HG03064 (cell line): ENCODE measurements at regions not wholly inside any gene's neighbourhood (a gene's known extent, or its start where the extent isn't known, plus 50 kb on each side); places are given as distances from the start of the nearest gene placed in this dataset.

Experiments
- ATAC-seq: cut with Tn5 transposase; IDR thresholded peaks from one replicate; pipeline ENCODE4 v1.9.1; 2021; ENCODE audit warnings: low read depth; ENCODE audit not compliant: unreplicated experiment

DNA sequence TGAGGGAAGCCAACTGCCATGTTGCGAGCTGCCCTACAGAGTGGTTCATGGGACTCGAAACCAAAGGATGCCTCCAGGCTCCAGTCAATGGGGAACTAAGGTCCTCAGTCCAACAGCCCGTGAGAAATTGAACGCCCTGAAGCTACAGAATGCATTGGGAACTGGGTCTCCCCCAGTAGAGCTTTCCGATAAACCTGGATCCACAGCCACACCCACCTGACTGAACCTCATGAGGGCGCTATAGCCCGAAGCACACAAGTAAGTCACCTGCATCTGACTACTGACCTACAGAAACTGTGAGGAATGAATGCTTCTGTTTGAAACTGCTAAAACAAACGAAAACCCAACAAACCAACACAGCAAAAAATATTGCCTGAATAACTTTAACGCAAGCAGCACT is 1297.7 kb downstream of the AACS start:
- no peak for ATAC-seq

DNA sequence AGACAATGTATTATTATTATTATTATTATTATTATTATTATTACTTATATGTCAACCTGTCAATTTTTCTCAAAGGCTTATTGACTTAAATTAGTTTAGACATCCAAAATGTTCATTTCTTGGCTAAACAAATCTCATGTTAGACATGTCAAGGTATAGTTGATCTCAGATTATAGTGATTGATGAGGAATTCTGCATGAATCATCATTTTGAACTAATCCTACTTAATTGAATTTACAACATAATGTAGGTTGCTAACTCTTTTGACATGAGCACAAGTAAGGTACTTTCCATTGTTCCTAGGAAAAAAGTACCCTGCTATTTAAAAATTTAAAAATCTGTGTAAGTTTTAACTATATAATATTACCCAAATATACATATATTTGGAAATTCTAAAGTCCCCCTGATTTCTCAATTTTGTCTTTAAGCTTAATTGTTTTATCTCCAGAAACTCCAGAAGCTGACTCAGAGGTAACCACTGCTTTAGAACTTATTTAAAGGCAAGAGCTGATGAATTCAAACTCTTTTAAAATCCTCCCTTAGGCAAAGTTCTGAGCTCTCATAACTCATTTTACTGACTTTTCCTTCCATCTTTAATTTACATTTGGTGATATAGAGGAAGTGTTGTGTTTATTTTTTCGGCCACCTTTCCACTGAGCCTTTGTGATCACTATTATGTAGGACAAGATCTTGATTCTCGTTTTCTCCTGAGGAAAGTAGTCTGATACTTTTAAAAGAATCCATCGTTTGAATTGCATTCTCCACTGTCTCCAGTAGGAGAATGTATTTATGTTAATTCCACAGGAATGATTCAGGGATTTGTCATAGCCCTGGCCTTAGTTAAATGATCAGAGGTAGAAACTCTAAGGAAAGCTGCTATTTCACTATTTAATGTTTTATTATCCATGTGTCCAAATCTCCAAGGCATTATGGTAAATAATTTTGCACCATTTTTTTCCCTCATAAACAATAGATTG is 1304.5 kb downstream of the AACS start:
- no peak for ATAC-seq

- no peak for ATAC-seq
These were observed 1318.3 kb downstream of the AACS start for GRCh38 chr12:126383506-126383905.

GRCh38 chr12:126384026-126384564 is 1318.9 kb downstream of the AACS start:
- ATAC-seq = no peak

- no peak for ATAC-seq
These were observed 1320.5 kb downstream of the AACS start for GRCh38 chr12:126385785-126386184.

DNA sequence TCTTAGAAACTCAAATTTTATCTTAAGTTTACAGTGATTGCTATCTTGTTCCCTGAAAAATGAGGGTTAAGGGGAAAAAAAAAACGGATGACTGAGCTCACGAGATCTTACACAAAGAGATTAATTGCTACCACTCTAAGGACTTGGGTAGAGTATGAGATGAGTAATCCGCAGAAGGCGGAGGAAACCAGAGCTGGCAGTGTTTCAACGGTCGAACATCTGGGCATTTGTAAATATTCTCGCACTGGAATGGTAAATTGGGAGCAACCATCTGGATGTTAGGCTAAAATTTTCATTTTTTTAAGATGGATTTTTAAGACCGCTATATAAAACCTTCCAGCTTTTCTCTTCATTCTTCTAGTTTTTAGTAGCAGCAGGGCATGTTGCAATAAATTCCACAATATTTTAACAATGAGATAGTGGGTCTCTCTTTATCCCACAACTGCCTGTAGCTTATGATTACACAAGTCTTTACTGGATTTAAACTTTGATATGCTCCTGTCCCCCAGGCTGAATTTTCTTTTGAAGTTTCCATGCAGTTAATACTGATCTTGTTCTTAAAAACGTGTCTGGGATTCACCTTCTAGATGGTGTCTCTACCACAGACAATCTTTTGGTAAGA is 1324.1 kb downstream of the AACS start:
- no peak for ATAC-seq

DNA sequence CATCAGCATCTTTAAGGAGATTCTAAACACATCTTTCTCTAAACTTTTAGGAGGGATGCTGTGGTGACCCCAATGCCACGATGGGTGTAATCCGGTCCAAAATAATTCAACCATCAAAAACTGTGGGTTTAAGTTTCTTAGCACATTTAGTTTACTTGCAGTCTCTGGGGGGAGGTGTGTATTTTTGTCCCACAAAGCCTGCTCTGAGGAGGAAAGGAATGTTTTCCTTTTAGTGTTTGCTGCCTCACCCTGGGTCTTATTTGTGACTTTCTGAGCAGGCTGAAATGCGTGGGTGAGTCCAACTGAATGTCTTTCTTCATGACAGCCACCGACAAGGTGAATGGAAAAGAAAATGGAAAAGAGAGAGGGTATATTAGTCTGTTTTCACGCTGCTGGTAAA is 1324.7 kb downstream of the AACS start:
- no peak for ATAC-seq

DNA sequence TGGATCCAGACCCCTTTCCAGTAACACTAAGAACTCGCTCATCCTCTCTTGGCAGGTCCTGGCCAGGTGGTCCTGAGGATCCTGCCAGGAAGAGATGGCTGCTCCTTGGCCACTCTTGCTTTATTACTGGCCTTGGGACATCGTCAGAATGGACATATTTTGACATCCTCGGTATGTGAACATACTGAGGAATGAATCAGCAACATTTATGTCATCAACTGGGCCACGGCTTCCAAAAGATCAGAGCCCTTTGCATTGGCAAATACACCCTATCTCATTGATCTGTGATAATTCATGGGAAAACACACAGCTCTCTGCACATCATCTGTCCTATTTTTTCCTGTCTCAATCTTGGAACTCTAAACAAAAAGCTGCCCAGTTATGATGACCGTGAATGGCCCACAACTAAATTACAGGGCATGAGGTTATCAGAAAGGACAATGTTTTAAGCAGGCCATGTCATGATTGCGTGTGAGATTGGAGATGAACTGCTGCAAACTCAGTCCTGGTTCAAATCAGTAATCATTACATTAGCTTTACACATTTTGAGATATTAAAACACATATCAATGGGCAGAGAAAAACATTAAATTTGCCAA is 1325.8 kb downstream of the AACS start:
- no peak for ATAC-seq

DNA sequence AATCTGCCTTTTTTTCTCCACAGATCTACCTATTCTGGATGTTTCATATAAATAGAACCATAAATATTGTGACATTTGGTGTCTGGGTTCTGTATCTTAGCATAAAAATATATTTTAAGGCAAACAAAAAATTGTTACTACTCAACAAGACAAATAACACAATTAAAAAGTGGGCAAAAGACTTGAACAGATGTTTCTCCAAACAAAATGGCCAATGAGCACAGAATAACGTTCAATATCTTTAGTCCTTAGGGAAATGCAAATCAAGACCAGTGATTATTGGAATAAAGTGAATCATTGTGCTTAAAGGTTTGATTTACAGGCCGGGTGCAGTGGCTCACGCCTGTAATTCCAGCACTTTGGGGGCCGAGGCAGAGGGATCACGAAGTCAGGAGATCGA is 1331.3 kb downstream of the AACS start:
- no peak for ATAC-seq

GRCh38 chr12:126397071-126397581 is 1331.9 kb downstream of the AACS start:
- ATAC-seq = no peak

DNA sequence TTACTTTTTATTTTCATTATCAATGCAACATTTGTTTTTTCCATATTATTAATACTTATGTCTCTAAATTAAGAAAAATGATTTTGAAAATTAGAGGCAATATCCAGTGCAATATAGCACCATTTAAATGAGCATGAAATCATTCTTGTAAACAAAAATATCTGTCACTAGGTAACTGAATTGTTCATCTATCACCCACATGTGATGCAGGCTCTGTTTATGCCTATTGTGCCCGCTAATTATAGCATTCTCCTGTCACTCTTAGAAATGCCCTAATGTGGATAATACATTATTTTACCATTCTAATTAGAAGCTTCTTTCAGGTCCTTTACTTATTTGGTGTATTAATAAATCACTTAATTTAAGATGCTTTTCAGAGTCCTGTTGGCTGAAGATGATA is 1332.4 kb downstream of the AACS start:
- no peak for ATAC-seq

DNA sequence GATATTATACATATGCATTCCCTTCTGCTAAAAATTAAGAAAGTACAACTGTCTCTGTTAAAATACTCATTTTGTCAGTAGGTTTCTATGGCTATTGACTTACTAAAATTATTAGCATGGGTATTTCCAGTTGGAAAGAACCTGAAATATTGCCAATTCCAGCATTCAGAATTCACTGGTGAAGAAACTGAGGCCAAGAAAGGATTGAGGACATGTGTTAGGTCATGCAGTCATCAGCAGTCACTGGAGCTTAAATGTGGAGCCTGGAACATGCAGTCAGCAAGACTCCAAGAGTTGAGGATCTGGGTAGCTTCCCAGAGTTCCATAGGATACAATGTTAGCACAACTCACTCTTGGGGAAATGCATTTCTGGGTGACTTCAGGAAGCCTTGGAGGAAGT is 1335.6 kb downstream of the AACS start:
- ATAC-seq = no peak

GRCh38 chr12:126404293-126404881 is 1339.2 kb downstream of the AACS start:
- ATAC-seq = no peak

GRCh38 chr12:126418400-126418799 is 1353.2 kb downstream of the AACS start:
- no peak for ATAC-seq

- no peak for ATAC-seq
These were observed 1353.9 kb downstream of the AACS start for GRCh38 chr12:126419131-126419530.

- ATAC-seq = no peak
These were observed 1359.5 kb downstream of the AACS start for GRCh38 chr12:126424696-126425095.

GRCh38 chr12:126425264-126425663 is 1360.0 kb downstream of the AACS start:
- ATAC-seq = no peak

DNA sequence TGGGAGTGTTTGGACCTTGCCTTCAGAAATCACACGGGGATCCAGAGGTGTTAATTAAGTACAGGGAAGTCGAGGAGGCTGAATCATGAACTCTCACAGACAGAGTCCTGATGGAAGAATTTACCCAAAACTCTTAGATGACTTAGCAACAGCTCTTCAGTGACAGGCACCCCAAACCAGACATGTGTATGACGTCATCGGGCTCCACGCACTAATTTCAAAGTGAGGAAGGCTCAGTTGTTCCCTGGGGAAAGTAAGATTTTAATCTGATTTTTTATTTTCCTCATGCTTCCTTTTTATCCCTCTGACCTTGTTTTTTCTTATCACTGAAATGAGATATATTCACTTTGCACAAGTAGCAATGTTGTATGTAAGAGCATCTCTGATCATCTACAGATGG is 1363.5 kb downstream of the AACS start:
- no peak for ATAC-seq

- ATAC-seq = no peak
These were observed 1365.7 kb downstream of the AACS start for GRCh38 chr12:126430921-126431320.

DNA sequence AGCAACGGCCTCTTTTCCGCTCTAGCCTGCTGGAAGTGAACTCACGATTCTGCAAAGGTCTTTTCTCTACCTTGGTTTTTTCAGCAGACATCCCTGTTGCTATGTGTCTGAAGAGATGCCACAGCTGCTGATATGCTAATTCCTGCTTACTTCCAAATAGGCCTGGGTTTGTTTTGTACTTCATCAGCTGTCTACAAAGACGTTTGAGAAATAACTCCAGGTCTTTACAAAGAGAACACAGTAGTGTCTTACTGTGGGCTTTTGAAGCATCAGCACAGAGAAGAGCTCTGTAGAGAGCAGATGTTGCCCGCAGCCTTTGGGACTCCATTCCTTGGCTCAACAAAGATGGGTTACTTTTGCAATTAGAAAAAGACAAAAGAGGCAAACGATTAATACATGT is 1366.5 kb downstream of the AACS start:
- ATAC-seq = no peak

DNA sequence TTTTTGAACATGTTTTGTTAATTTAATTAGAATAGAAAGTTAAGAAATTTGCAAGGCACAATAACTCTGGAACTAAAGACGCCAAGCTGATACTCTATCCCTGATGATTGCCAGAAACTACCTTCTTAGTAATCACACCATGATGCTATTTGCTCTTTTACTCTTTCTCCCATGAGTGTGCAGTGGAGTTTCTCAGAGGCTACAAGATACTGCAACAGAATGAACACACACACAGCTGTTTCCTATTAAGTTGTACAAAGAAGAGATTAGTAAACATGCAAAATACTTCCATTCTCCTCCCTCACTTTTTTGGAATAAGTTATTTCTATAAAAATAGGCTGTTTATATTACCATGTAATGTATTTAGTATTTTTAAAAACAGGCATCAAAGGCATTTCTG is 1367.5 kb downstream of the AACS start:
- no peak for ATAC-seq
